Forelimb muscle (tissue), 1 donor: ENCODE measurements at regions not wholly inside any gene's neighbourhood (a gene's known extent, or its start where the extent isn't known, plus 50 kb on each side); places are given as distances from the start of the nearest gene placed in this dataset.

Experiments used
- DNase-seq: peaks from one replicate; pipeline ENCODE4 v3.0.0-alpha.2; 2013; ENCODE audit warnings: low read depth

GRCh38 chr2:144242311-144242710 lies 277.6 kb downstream of the ZEB2 start:
- no peak for DNase-seq

GRCh38 chr2:144241801-144242200 lies 278.1 kb downstream of the ZEB2 start:
- no peak for DNase-seq

GRCh38 chr2:144240656-144241339 lies 279.1 kb downstream of the ZEB2 start:
- DNase-seq, result no peak

DNA sequence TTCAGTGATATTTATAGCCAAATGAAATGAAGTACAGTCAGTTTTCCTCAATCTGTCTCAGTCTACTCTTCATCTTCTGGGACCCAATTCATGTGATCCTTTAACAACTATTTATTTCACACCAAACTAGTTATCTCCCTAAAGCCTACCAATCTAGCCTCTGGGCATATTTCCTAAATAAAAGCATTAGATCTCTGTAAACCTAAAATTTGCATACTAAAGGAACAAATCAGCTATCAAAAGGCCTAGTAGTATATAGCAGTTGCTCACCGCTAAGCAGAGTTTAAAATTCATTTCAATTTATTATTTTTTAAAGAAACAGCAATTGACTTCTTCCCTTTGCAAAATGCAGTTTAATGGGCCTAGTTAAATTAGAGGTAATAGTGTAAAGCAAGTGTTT lies 280.2 kb downstream of the ZEB2 start:
- no peak for DNase-seq

DNA sequence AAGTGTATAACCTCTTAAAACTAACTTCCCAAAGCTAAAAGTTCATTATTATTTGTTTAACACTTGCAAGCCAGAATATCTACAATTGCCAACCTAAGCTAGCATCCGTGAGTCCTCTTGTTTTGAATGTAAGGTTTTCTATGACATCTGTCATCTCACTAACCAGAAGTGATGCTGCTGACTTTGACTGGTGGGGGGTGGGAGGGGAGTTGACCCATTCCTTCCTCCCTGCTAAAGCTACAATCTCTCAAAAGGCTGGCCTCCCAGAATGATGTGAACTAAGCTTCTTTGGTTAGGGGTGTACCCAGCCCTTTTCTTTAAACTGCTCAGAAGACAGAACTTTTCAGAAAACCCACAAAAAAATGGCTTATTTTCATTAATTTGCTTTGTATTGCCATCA lies 280.6 kb downstream of the ZEB2 start:
- DNase-seq, result no peak

- no peak for DNase-seq
These were observed 281.9 kb downstream of the ZEB2 start for GRCh38 chr2:144237830-144238627.

DNA sequence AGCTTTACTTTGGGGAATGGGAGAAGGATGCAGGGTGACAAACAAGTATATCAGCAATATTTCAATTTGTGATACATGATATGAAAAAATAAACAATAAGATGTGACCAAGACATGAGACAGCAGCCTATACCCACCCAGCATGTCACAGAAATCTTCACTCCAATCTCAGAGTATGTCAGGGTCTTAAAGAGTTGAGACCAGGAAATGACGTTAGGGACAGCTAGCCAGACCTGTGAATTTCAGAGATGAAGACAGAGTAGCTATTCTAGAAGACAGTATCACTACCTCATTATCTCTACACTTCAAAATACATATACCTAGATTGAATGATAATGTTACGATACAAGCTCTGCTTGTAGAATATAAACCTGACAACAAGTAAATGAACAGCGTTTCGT lies 282.8 kb downstream of the ZEB2 start:
- DNase-seq, result no peak

DNA sequence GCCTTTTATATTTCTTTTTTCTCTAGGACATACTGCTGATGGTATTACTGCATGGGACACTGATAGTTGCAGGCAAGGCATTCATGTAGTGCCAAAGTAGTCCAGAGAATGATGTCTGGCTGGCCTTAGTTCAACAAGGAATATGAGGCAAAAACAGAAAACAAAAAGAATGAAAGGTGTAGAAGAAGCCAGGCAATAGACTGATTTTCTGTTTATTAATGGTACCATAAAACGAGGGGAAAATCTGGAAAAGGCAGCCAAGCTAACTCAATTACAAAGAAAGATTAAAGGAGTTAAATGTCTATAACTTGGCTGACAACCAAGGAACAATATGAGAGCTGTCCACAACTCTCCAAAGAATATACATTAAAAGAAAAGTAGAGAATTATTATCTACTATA lies 284.9 kb downstream of the ZEB2 start:
- no peak for DNase-seq

- no peak for DNase-seq
These were observed 285.4 kb downstream of the ZEB2 start for GRCh38 chr2:144234542-144234871.

GRCh38 chr2:144233733-144234541 lies 286.0 kb downstream of the ZEB2 start:
- no peak for DNase-seq

DNA sequence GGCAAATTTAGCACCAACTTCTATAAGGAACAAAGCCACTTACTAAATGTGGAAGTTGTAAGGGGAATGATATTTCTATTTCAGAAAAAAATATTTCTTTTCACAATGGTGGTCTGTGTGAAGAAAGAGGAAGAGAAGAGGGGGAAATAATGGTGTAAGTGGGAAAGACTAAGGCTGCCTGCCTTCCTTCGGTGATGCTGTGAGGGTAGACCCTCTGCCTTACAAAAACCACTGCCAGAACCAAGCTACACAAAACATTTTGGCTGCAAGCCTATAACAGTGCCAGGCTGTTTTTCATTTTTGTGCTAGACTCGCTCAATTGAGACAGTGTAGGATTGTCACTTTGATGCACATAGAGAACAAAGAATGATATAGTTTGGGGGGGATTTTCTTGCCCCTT lies 286.6 kb downstream of the ZEB2 start:
- no peak for DNase-seq

DNA sequence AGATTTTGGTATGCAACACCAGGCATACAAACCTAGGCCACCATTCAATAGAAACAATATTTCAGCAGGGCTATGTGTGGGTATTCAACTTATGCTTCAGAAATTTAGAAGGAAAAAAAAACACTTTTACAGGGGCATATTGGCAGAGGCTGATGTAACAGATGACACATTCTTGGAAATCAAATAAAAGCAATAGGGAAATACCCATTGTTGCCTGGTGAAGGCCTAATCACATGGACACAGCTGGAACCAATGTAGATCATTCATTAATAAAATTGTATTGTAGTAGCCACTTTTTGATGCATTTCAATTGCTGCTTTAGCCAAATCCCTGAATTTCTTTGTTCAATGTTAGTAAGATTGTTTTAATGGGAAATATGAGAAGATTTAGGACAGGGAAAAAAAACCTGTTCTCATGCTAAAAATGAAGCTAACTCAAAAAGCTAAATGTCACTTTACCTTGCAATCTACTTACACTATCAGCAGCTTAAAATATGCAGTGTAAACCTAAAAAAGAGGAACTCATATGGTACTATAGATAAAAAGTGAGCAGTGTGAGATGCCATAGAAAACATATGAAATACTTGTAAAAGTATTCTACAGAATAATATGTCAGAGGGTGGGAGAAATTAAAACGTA lies 289.4 kb downstream of the ZEB2 start:
- no peak for DNase-seq

- no peak for DNase-seq
These were observed 289.9 kb downstream of the ZEB2 start for GRCh38 chr2:144230033-144230432.

DNA sequence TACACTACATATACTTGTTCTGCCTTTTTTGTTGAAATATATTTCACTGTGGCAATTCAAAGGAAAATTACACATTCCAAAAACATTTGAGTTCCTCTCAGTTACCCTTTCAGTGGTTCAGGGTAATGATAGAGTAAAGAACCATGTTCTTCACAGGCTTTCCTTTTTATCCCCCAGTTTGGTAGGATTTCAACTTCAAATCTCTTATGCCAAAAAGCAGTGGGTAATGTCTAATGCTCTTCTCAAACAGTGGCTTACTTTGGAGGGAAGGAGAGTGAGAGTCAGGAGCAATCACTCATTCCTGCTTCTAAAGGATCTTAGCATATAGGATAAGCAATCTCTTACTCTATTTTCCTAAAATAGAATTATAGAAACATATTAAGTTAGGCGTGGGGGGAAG lies 290.6 kb downstream of the ZEB2 start:
- DNase-seq, result no peak

- no peak for DNase-seq
These were observed 292.4 kb downstream of the ZEB2 start for GRCh38 chr2:144227427-144228105.

GRCh38 chr2:144225076-144225475 lies 294.8 kb downstream of the ZEB2 start:
- DNase-seq, result no peak

- DNase-seq, result no peak
These were observed 295.4 kb downstream of the ZEB2 start for GRCh38 chr2:144224472-144224871.

GRCh38 chr2:144219979-144220378 lies 299.9 kb downstream of the ZEB2 start:
- DNase-seq, result no peak

DNA sequence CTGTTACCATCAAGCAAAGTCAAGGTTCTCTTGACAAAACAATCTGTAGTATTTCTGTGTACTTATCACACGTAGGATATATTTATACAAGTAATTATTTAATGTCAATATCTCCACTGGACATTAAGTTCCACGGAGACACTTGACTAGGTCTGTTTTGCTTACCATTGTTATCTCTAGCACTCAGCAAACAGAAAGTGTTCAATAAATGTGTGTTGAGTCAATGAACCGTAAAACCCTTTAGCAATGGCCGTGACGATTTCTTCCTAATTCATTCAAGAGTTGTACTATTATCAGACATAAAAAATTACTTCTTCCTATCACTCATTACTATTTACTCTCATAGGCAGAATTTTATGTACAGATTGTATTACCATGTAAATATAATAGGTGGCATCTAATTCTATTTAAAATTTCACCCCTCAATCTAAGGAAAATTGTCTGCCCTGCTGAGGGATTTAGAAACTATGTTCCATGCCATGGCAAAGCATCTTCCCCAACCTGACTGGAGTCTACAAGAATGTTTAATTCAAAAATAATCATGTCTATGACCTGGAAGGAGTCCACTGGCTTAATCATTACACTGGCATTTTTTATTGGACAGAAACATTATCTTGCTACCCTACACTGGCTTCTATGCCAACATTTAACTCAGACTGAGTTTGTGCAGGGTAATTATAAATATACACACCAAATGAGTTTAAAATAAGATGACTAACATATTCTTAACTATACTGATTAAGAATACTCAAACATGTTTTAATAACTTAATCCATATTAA lies 301.9 kb downstream of the ZEB2 start:
- DNase-seq, result no peak

GRCh38 chr2:144215701-144216675 lies 303.9 kb downstream of the ZEB2 start:
- no peak for DNase-seq
